HepG2 (cell line): ENCODE measurements at regions not wholly inside any gene's neighbourhood (a gene's known extent, or its start where the extent isn't known, plus 50 kb on each side); places are given as distances from the start of the nearest gene placed in this dataset.

Experiments
- ATAC-seq: fragments of 200-7000 bp; cut with Tn5 transposase; 3 replicates; pipeline ENCODE4 v1.9.1; 2020; ENCODE audit warnings: mild to moderate bottlenecking, moderate library complexity
- BruUV-seq: library from RNA; stranded (reverse); fragments of 400-500 nt; replicated peaks from 2 replicates; lab custom pipeline; 2021; lab: Mats Ljungman, UMichigan
- CTCF ChIA-PET: fragments of 300-600 bp; formaldehyde crosslinking; extraction: SDS; loops from one replicate; lab custom pipeline; 2021; ENCODE audit warnings: low total read pairs, inconsistent platforms, low intra/inter-chr PET ratio; lab: Yijun Ruan, JAX
- POLR2A ChIA-PET: fragments of 350-600 bp; sonication (Branson Sonifier 250); formaldehyde crosslinking; loops from one replicate; lab custom pipeline; 2020; ENCODE audit warnings: antibody characterized with exemption, inconsistent platforms; lab: Yijun Ruan, JAX
- DNase-seq: peaks from one replicate; pipeline ENCODE4 v3.0.0-alpha.2; 2015; ENCODE audit warnings: low spot score
- FAIRE-seq: peaks from 3 replicates; lab custom pipeline; 2011; peaks lifted over from hg19 to GRCh38; lab: Jason Lieb, UNC
- H2AFZ ChIP-seq: one replicate; pipeline ENCODE4 v1.6.1; 2011; ENCODE audit warnings: low read length, inconsistent platforms
- H3K27ac ChIP-seq: fragments of 300-600 bp; 3 replicates; pipeline ENCODE4 v1.8.0; 2011; ENCODE audit warnings: mixed run types, mild to moderate bottlenecking, mixed read lengths, low read length, inconsistent platforms; ENCODE audit not compliant: insufficient read depth; ENCODE audit errors: extremely low read length
- H3K27me3 ChIP-seq, 2 experiments: fragments of 200-600 bp in 1 of 2; 2 replicates in 1 of 2; 3 replicates in 1 of 2; pipeline versions ENCODE4 v1.6.0 to v1.8.0; 2011; ENCODE audit warnings: low read length in 2 of 2, mild to moderate bottlenecking in 2 of 2, moderate library complexity in 2 of 2, inconsistent platforms in 1 of 2; ENCODE audit not compliant: insufficient read depth in 2 of 2, control insufficient read depth in 1 of 2
- H3K36me3 ChIP-seq, 2 experiments: fragments of 200-600 bp in 1 of 2; replicated peaks in 1 of 2; 2 replicates in 1 of 2; 3 replicates in 1 of 2; pipeline versions ENCODE4 v1.5.1 to v1.8.0; 2011; ENCODE audit warnings: low read length in 2 of 2, inconsistent platforms in 1 of 2; ENCODE audit not compliant: insufficient read depth in 2 of 2, control insufficient read depth in 1 of 2
- H3K4me1 ChIP-seq: 2 replicates; pipeline ENCODE4 v1.5.1; 2012; ENCODE audit warnings: low read length, inconsistent platforms; ENCODE audit not compliant: insufficient read depth
- H3K4me2 ChIP-seq: 2 replicates; pipeline ENCODE4 v1.6.0; 2011; ENCODE audit warnings: low read depth, low read length, inconsistent platforms
- H3K4me3 ChIP-seq, 3 experiments: fragments of 200-600 bp in 1 of 3; sonication (generic), shearing (Covaris generic) in 1 of 3; replicated peaks in 1 of 3; 2 replicates each; pipeline ENCODE4 v1.5.1; 2011 to 2016; ENCODE audit warnings: low read length in 3 of 3, inconsistent platforms in 2 of 3, low read depth in 2 of 3, mild to moderate bottlenecking in 2 of 3, control low read depth in 1 of 3, mixed read lengths in 1 of 3; ENCODE audit not compliant: insufficient read depth in 1 of 3
- H3K79me2 ChIP-seq: one replicate; pipeline ENCODE4 v1.6.1; 2011; ENCODE audit warnings: low read length, inconsistent platforms; ENCODE audit not compliant: insufficient read depth
- H3K9ac ChIP-seq: 2 replicates; pipeline ENCODE4 v1.6.0; 2011; ENCODE audit warnings: mild to moderate bottlenecking, low read depth, low read length, inconsistent platforms; ENCODE audit not compliant: insufficient read depth
- H3K9me3 ChIP-seq: 2 replicates; pipeline ENCODE4 v1.5.1; 2012; ENCODE audit warnings: mild to moderate bottlenecking, low read length
- H4K20me1 ChIP-seq: 2 replicates; pipeline ENCODE4 v1.6.0; 2011; ENCODE audit warnings: inconsistent platforms, mild to moderate bottlenecking, low read length, moderate library complexity; ENCODE audit not compliant: insufficient read depth
- GABPB1 ChIP-seq: IDR thresholded peaks from 2 replicates; pipeline ENCODE4 v1.6.1; 2016; ENCODE audit warnings: mild to moderate bottlenecking, missing genetic modification reagents, moderate library complexity, missing compliant biosample characterization
- MYNN ChIP-seq: sonication (generic); formaldehyde crosslinking; IDR thresholded peaks from 2 replicates; pipeline ENCODE4 v1.4.0; 2020; ENCODE audit warnings: mild to moderate bottlenecking, low read depth, missing genetic modification reagents
- SALL2 ChIP-seq: sonication (generic); formaldehyde crosslinking; IDR thresholded peaks from 2 replicates; pipeline ENCODE4 v1.8.1; 2023; ENCODE audit warnings: mild to moderate bottlenecking, missing genetic modification reagents, inconsistent platforms
- ZNF3 ChIP-seq: IDR thresholded peaks from 2 replicates; pipeline ENCODE4 v1.7.0; 2017; ENCODE audit warnings: inconsistent platforms
- ZNF513 ChIP-seq: sonication (generic); formaldehyde crosslinking; conservative IDR thresholded peaks from 2 replicates; pipeline ENCODE4 v1.5.0; 2020; ENCODE audit warnings: missing genetic modification reagents
- ZNF574 ChIP-seq: sonication (generic); formaldehyde crosslinking; IDR thresholded peaks from 2 replicates; pipeline ENCODE4 v1.4.0; 2020; ENCODE audit warnings: missing genetic modification reagents
- WGBS: methylation state at CpG from one replicate; pipeline ENCODE4 v1.1.6; 2017; ENCODE audit warnings: low lambda C conversion rate; 5-methylcytosine and 5-hydroxymethylcytosine counted together
- in situ Hi-C: cut with HindIII; loops from 2 replicates; pipeline ENCODE4 v1.10.0; 2017; ENCODE audit warnings: low pct_unique_long_range_greater_than_20kb; ENCODE audit not compliant: extremely low pct_ligation_motif_present
- intact Hi-C: fragments of 100-400 bp; cut with micrococcal nuclease; formaldehyde crosslinking; loops from one replicate; pipeline ENCODE4 v1.10.0; 2022; ENCODE audit not compliant: unreplicated experiment

GRCh38 chr21:25507522-25507921 is 99.8 kb downstream of the MRPL39 start (continued):
- no peak for TF ChIP-seq ZNF574 (CRISPR knock-in tag)
- TF ChIP-seq MYNN (CRISPR knock-in tag) = no peak
- TF ChIP-seq ZNF513 (CRISPR knock-in tag) = no peak

- TF ChIP-seq SALL2 (CRISPR knock-in tag) (no peak), GABPB1 (CRISPR knock-in tag) (no peak), ZNF3 (CRISPR knock-in tag) (no peak)
- no TSS peak for BruUV-seq
- Histone ChIP-seq H4K20me1 (no peaks in the 10 kb centered on the region), H3K4me1 (no peaks in the 10 kb centered on the region), H3K79me2 (no peaks in the 10 kb centered on the region), H2AFZ (no peak overlapping the region), H3K4me2 (no peak overlapping the region), H3K9me3 (peaks cover 67% of the 10 kb centered on the region), H3K36me3 (no peaks in the 10 kb centered on the region), H3K9ac (no peak overlapping the region), H3K27me3 (no peaks in the 10 kb centered on the region), H3K4me3 (no peak overlapping the region), H3K27ac (no peak overlapping the region)
- FAIRE-seq = no peak
- WGBS = 67% methylated on average over 6 of the region's 6 CpGs
- no peak for ATAC-seq
- POLR2A ChIA-PET = no interaction called here
- DNase-seq = no peak
- CTCF ChIA-PET = no interaction called here
- in situ Hi-C loops = no loop called here
- intact Hi-C loops = no loop called here
Observed at GRCh38 chr21:25506887-25507286, 100.4 kb downstream of the MRPL39 start.
